IPS DF 4.7 (cell line): ENCODE measurements at regions not wholly inside any gene's neighbourhood (a gene's known extent, or its start where the extent isn't known, plus 50 kb on each side); places are given as distances from the start of the nearest gene placed in this dataset.

Experiments
- DNase-seq: peaks from one replicate; pipeline ENCODE4 v3.0.0-alpha.2; 2013; ENCODE audit warnings: low spot score; ENCODE audit errors: extremely low read depth

DNA sequence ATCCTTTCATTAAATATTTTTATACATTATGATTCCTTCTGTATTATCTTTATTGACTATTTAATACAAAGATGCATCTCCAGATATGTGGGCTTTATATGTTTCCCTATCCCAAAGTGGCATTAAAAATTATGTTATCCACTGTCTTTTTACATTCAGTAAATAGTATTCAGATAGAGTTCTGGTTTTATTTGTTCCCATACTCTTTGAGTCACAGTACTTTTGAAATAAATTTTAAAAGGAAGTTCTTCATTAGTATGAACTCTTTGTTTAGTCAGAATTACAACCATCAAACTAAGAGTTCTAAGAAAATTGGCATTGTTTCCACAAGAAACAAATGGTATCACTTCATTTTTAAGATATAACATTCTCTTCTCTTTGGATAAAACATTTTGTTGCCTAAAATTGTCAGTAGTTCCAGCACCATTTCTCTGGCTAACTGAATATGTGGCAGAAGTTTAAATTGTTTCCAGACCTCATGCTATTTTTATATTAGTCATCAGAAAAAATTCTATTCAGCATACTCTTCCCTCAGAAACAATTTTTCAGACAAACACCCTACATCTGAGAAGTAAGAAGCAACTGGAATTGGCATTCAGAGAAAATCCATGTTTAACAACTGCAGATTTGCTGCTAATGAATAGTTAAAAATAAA is 88.5 kb upstream of the COL5A2 start:
- DNase-seq = no peak

- no peak for DNase-seq
These were observed 89.2 kb upstream of the COL5A2 start for GRCh38 chr2:189268763-189269162.

DNA sequence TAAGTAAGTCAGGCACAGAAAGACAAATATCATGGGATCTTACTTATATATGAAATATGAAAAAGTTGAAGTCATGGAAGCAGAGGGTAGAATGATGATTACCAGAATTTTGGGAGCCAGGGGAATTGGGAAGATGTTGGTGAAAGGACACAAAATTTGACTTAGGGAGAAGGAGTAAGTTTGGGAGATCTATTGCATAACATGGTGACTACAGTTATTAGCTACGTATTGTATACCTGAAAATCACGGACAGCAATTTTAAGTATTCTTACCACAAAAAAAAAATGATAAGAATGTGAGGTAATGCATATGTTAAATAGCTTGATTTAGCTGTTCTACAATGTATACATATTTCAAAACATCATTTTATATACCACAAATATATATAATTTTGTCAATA is 94.2 kb upstream of the COL5A2 start:
- no peak for DNase-seq

DNA sequence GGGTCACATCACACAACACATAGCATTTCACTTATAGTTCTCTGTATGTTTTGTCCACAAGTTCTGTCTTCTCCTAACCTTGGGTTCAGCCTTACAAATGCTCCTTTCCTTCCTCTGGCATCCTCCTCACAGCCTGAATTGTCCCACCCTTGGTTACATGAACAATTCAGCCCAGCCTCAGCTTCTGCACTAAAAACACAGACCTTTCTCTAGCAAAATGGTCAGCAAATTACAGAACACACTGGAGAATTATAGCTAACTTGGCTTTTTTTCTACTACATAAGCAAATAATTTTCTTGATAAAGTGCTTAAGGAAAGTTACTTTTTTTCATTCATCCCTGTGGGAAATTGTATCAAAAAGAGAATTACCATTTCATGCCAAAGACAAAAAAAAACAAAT is 94.8 kb upstream of the COL5A2 start:
- DNase-seq = no peak

GRCh38 chr2:189276277-189276676 is 96.7 kb upstream of the COL5A2 start:
- no peak for DNase-seq

- no peak for DNase-seq
These were observed 101.6 kb upstream of the COL5A2 start for GRCh38 chr2:189281201-189281600.

DNA sequence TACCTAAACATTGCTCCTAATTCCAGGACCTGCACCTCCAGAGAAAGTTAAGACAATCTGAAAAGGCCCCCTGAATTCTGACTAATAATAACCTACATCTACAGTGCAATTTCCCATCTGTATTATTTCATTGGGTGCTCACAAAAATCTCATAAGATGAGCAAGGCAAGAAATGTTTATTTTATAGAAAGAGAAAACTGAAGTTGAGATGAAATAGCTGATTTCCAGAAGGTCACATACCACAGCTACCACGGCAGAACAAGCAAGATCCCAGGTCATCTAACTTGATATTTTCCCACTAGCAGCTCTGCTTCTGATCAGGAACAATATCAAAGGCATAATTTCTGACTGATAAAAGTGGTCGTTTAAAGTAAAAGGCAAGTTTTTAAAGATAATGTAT is 105.8 kb upstream of the COL5A2 start:
- DNase-seq = no peak

GRCh38 chr2:189285962-189286645 is 106.5 kb upstream of the COL5A2 start:
- no peak for DNase-seq

GRCh38 chr2:189287363-189287762 is 107.8 kb upstream of the COL5A2 start:
- no peak for DNase-seq

DNA sequence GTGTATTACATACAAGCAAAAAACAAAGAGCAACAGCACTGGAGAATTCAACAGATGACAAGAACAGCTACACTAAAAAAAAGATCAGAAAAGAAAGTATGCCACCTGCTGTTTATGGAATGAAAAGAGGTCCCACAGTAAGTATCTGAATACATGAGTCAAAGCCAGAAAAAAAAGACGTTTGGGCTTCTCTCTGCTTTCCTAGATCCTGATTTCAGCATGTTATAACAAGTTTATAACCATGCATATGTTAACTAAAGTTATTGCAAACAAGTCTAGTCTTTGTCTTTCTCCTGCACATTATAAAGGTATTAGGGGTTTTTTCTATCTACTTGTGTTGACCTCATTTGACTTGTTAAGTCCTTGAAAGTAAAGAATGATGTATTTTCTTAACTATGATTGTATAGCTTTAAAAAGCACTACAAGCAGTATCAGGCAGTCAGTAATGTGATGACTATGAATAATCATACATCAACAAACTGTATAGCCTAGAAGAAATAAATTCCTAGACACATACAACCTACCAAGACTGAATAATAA is 108.5 kb upstream of the COL5A2 start:
- DNase-seq = peak; percentile 60

DNA sequence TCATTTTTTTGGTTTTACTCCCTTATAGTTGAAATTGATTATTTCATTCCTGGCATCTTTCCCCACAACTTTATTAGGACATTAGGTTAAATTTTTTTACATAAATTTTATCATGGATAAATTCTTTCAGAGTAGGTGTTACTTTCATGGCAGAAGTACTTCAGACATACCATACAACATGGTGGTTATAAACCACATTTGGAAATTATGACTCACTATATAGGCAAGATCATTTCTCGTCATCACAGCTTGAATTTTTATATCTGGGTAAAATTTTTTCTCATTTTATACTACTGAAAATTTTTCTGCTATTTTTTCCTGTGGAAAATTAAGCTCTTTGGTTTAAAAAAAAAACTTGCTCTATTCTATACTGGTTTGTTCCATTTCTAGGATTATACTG is 111.9 kb upstream of the COL5A2 start:
- DNase-seq = no peak

- DNase-seq = no peak
These were observed 113.6 kb upstream of the COL5A2 start for GRCh38 chr2:189293164-189293563.

GRCh38 chr2:189297446-189297845 is 117.9 kb upstream of the COL5A2 start:
- no peak for DNase-seq

DNA sequence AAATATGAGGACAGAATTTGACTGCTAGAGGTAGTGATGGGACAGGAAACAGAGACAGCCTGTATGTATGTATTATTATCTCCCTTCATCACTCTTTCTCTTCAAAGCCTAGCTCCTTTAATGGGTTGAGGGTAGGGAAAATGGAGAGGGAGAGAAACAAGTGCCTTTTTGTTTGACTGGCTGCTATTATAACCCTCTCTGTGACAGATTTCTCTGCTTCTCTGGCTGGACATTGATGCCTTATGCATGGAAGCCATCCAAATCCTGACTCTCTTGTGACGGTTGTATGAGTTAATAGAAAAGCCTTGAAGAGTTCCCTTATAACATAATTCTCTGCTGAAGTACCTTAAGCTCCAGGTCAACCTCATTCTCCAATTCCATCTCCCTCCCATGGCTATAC is 118.5 kb upstream of the COL5A2 start:
- no peak for DNase-seq

- DNase-seq = no peak
These were observed 118.9 kb upstream of the COL5A2 start for GRCh38 chr2:189298481-189298880.

- no peak for DNase-seq
These were observed 120.4 kb upstream of the COL5A2 start for GRCh38 chr2:189299974-189300373.

DNA sequence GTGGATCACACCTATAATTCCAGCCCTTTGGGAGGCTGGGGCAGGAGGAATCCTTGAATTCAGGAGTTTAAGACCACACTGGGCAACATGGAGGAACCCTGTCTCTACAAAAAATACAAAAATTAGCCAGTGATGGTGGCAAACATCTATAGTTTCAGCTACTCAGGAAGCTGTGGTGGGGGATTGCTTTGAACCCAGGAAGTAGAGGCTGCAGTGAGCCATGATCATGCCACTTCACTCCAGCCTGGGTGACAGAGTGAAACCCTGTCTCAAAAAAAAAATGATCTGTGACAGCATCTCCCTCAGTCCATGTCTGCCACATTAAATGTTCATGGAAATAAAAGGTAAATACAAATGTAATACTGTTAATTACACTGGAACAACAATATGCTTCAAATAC is 121.4 kb upstream of the COL5A2 start:
- no peak for DNase-seq

GRCh38 chr2:189302274-189302948 is 122.8 kb upstream of the COL5A2 start:
- DNase-seq = no peak

- DNase-seq = no peak
These were observed 124.8 kb upstream of the COL5A2 start for GRCh38 chr2:189304360-189304759.

DNA sequence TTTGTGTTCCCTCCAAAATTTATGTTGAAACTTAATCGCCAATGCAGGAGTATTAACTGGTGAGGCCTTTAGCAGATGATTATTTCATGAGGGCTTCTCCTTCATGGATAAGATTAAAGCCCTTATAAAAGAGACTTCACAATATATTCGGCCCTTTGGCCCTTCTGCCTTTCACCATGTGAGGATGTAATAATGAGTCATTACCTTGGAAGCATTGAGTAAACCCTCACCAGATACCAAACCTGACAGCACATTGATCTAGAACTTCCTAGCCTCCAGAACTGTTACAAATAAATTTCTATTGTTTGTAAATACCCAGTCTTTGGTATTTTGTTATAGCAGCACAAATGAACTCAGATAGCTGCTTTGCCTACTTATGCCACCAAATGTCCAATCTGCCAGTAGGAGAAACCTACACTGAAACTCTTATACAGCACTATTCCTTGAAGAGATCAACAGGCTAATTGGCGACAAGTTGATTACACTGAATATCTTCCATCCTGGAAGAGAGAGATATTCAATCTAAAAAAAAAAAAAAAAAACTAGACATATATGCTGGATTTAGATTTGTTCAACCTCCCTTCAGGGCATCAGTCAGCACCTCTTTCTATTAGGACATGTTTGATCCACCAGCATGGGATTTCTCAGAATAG is 125.9 kb upstream of the COL5A2 start:
- DNase-seq = no peak

DNA sequence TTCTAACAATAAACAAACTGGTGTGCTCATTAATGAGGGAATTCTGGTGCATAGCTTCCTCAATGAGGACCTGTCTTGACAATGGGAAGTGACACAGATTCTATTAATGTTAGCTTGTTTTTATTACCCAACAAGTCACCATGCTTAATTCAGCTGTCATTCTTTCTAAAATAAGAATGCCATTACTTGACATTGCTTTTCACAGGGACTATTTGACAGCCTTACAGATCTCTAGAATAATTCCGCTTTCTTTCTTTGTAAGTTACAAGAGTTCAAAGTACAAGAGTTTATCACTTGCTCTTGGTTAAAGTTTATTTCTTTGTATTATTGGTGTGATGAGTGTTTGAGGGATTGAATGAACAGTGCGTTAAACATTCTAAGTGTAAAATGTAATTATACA is 127.0 kb upstream of the COL5A2 start:
- DNase-seq = no peak
